SK-N-SH (cell line): ENCODE measurements at regions not wholly inside any gene's neighbourhood (a gene's known extent, or its start where the extent isn't known, plus 50 kb on each side); places are given as distances from the start of the nearest gene placed in this dataset.

Source experiments
- CTCF ChIA-PET: fragments of 300-600, 350-600 bp; formaldehyde crosslinking; extraction: SDS; loops from one replicate; lab custom pipeline; 2021; lab: Yijun Ruan, JAX
- POLR2A ChIA-PET: fragments of 350-600 bp; sonication (Branson Sonifier 250); formaldehyde crosslinking; extraction: SDS; loops from one replicate; lab custom pipeline; 2020; ENCODE audit warnings: antibody characterized with exemption, inconsistent platforms; lab: Yijun Ruan, JAX
- DNase-seq: peaks from one replicate; pipeline ENCODE4 v3.0.0; 2012
- H2AFZ ChIP-seq: fragments of 200-600 bp; sonication (generic); 2 replicates; pipeline ENCODE4 v1.8.1; 2016; ENCODE audit warnings: antibody characterized with exemption, mild to moderate bottlenecking, low read depth
- H3F3A ChIP-seq: fragments of 200-600 bp; sonication (generic); replicated peaks from 2 replicates; pipeline ENCODE3; 2016; ENCODE audit warnings: antibody characterized with exemption, mild to moderate bottlenecking; ENCODE audit not compliant: insufficient read depth
- H3K27ac ChIP-seq, 2 experiments: fragments of 200-500 bp in 1 of 2; fragments of 200-600 bp in 1 of 2; sonication (Bioruptor generic) in 1 of 2; sonication (generic), shearing (Covaris generic) in 1 of 2; 2 replicates each; pipeline versions ENCODE4 v1.5.1 to v1.6.1; 2014 to 2016; ENCODE audit warnings: low read depth in 2 of 2, inconsistent platforms in 1 of 2, low read length in 1 of 2, mild to moderate bottlenecking in 1 of 2, mixed read lengths in 1 of 2
- H3K27me3 ChIP-seq: fragments of 200-600 bp; sonication (generic), shearing (Covaris generic); 2 replicates; pipeline ENCODE4 v1.6.1; 2016; ENCODE audit warnings: mixed run types; ENCODE audit not compliant: insufficient read depth
- H3K36me3 ChIP-seq, 2 experiments: fragments of 200-500 bp in 1 of 2; fragments of 200-600 bp in 1 of 2; sonication (Bioruptor generic) in 1 of 2; sonication (generic) in 1 of 2; replicated peaks in 1 of 2; 2 replicates each; pipeline versions ENCODE3 to v1.5.1; 2014 to 2016; ENCODE audit warnings: low read length in 1 of 2, mild to moderate bottlenecking in 1 of 2; ENCODE audit not compliant: insufficient read depth in 2 of 2, control insufficient read depth in 1 of 2
- H3K4me1 ChIP-seq, 2 experiments: fragments of 200-500 bp in 1 of 2; fragments of 200-600 bp in 1 of 2; sonication (Bioruptor generic) in 1 of 2; sonication (generic), shearing (Covaris generic) in 1 of 2; 2 replicates each; pipeline versions ENCODE4 v1.5.1 to v1.6.1; 2014 to 2016; ENCODE audit warnings: low read depth in 1 of 2, low read length in 1 of 2, mixed run types in 1 of 2; ENCODE audit not compliant: insufficient read depth in 2 of 2, control insufficient read depth in 1 of 2
- H3K4me2 ChIP-seq: fragments of 200-600 bp; sonication (generic), shearing (Covaris generic); 2 replicates; pipeline ENCODE4 v1.6.1; 2017; ENCODE audit warnings: mixed run types
- H3K4me3 ChIP-seq, 2 experiments: fragments of 200-500 bp in 1 of 2; fragments of 200-600 bp in 1 of 2; sonication (Bioruptor generic) in 1 of 2; sonication (generic), shearing (Covaris generic) in 1 of 2; 2 replicates each; pipeline versions ENCODE4 v1.5.1 to v1.8.1; 2014 to 2016; ENCODE audit warnings: low read depth in 2 of 2, inconsistent platforms in 1 of 2, low read length in 1 of 2, mild to moderate bottlenecking in 1 of 2, mixed read lengths in 1 of 2, moderate library complexity in 1 of 2
- H3K79me2 ChIP-seq: fragments of 200-600 bp; sonication (generic); 2 replicates; pipeline ENCODE4 v1.8.1; 2017; ENCODE audit warnings: mild to moderate bottlenecking; ENCODE audit not compliant: insufficient read depth
- H3K9ac ChIP-seq: fragments of 200-600 bp; sonication (generic); 2 replicates; pipeline ENCODE4 v1.6.1; 2017; ENCODE audit warnings: mixed run types
- H3K9me2 ChIP-seq: fragments of 200-600 bp; sonication (generic); 2 replicates; pipeline ENCODE4 v1.6.1; 2017; ENCODE audit warnings: mixed run types
- H3K9me3 ChIP-seq: fragments of 200-600 bp; sonication (generic); 2 replicates; pipeline ENCODE4 v1.6.1; 2017; ENCODE audit warnings: mixed run types, mild to moderate bottlenecking, moderate library complexity
- H4K20me1 ChIP-seq: fragments of 200-600 bp; sonication (generic); 2 replicates; pipeline ENCODE4 v1.6.1; 2017; ENCODE audit warnings: mild to moderate bottlenecking, mixed run types; ENCODE audit not compliant: insufficient read depth
- ELF1 ChIP-seq: IDR thresholded peaks from 2 replicates; pipeline ENCODE4 v1.4.0; 2012
- EP300 ChIP-seq, 2 experiments: IDR thresholded peaks; 2 replicates each; pipeline versions ENCODE4 v1.4.0 to v1.6.1; 2012; ENCODE audit warnings: borderline replicate concordance in 1 of 2, low read depth in 1 of 2, low read length in 1 of 2
- FOSL2 ChIP-seq: IDR thresholded peaks from 2 replicates; pipeline ENCODE4 v1.4.0; 2012; ENCODE audit warnings: low read depth, mild to moderate bottlenecking, moderate library complexity, borderline replicate concordance
- GABPA ChIP-seq: IDR thresholded peaks from 2 replicates; pipeline ENCODE4 v1.4.0; 2012; ENCODE audit warnings: low read depth, mild to moderate bottlenecking
- GATA2 ChIP-seq: sonication (generic); formaldehyde crosslinking; IDR thresholded peaks from 2 replicates; pipeline ENCODE4 v1.5.0; 2020; ENCODE audit warnings: mild to moderate bottlenecking, missing genetic modification reagents
- JUND ChIP-seq: IDR thresholded peaks from 2 replicates; pipeline ENCODE4 v1.4.0; 2012
- MXI1 ChIP-seq: IDR thresholded peaks from 2 replicates; pipeline ENCODE4 v1.6.1; 2012; ENCODE audit warnings: mild to moderate bottlenecking, low read depth, low read length, improper control_type of control experiment
- NFIC ChIP-seq: IDR thresholded peaks from 2 replicates; pipeline ENCODE4 v1.4.0; 2012; ENCODE audit warnings: borderline replicate concordance
- POLR2AphosphoS5 ChIP-seq: IDR thresholded peaks from 2 replicates; pipeline ENCODE4 v1.6.1; 2012; ENCODE audit warnings: low read depth, low read length
- SMC3 ChIP-seq: IDR thresholded peaks from 2 replicates; pipeline ENCODE4 v1.6.1; 2012; ENCODE audit warnings: low read depth, low read length, improper control_type of control experiment
- YY1 ChIP-seq: IDR thresholded peaks from 2 replicates; pipeline ENCODE4 v1.4.0; 2012; ENCODE audit warnings: low read depth, mild to moderate bottlenecking
- WGBS: methylation state at CpG from one replicate; pipeline ENCODE4 v1.1.6; 2017; ENCODE audit warnings: low lambda C conversion rate; 5-methylcytosine and 5-hydroxymethylcytosine counted together
- TF ChIP-seq, protein P1 (sequence below): IDR thresholded peaks from 2 replicates; pipeline ENCODE4; 2012
- TF ChIP-seq, protein P2 (sequence below): fragments of 200-600 bp; sonication (generic); IDR thresholded peaks from 2 replicates; pipeline ENCODE4 v1.6.1; 2017; ENCODE audit warnings: antibody characterized with exemption, mild to moderate bottlenecking, moderate library complexity
- TF ChIP-seq, protein P3 (sequence below): IDR thresholded peaks from 2 replicates; pipeline ENCODE4 v1.6.1; 2012; ENCODE audit warnings: mild to moderate bottlenecking, low read depth, low read length, moderate library complexity
- TF ChIP-seq, protein P4 (sequence below): IDR thresholded peaks from 2 replicates; pipeline ENCODE4 v1.4.0; 2012; ENCODE audit warnings: low read depth, borderline replicate concordance
- TF ChIP-seq, protein P5 (sequence below): IDR thresholded peaks from 2 replicates; pipeline ENCODE4 v1.4.0; 2012; ENCODE audit warnings: low read depth, borderline replicate concordance
- TF ChIP-seq, protein P6 (sequence below): fragments of 150-350 bp; IDR thresholded peaks from 2 replicates; pipeline ENCODE4 v1.6.1; 2016; ENCODE audit warnings: mild to moderate bottlenecking, low read depth, low read length

DNA sequence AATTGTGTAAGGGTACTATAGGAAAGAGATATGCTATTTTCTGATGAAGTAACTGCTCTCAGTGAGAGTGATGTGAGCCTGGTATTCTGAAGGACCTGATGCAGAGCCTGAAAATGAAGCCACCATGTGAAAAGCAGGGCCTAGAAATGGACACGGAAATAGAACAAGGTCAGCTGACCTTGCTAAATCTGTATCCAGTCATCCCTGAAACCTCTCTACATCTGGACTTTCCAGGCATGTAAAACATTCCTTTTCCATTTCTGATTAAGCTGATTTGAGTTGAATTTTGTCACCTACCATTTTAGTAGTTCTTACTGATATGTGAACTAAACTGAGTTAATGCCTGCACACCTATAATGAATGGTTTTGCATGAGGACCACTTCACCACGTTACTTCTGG lies 72.4 kb upstream of the NEIL3 start:
- WGBS: 88% methylated on average over 2 of the region's 2 CpGs
- Histone ChIP-seq H3F3A (no peaks in the 10 kb centered on the region), H3K9me2 (no peaks in the 10 kb centered on the region), H3K27me3 (no peaks in the 10 kb centered on the region), H3K79me2 (no peaks in the 10 kb centered on the region), H4K20me1 (no peaks in the 10 kb centered on the region), H3K4me1 (no peaks in the 10 kb centered on the region; a peak in 1 of 4 replicates), H3K27ac (no peak overlapping the region), H2AFZ (no peak overlapping the region), H3K9ac (no peak overlapping the region), H3K36me3 (no peaks in the 10 kb centered on the region), H3K9me3 (no peaks in the 10 kb centered on the region), H3K4me2 (no peak overlapping the region), H3K4me3 (no peak overlapping the region)
- POLR2A ChIA-PET: no interaction called here
- no peak for DNase-seq
- TF ChIP-seq, protein P1, sequence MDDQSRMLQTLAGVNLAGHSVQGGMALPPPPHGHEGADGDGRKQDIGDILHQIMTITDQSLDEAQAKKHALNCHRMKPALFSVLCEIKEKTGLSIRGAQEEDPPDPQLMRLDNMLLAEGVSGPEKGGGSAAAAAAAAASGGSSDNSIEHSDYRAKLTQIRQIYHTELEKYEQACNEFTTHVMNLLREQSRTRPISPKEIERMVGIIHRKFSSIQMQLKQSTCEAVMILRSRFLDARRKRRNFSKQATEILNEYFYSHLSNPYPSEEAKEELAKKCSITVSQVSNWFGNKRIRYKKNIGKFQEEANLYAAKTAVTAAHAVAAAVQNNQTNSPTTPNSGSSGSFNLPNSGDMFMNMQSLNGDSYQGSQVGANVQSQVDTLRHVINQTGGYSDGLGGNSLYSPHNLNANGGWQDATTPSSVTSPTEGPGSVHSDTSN: no peak
- CTCF ChIA-PET: interaction anchor here (0.8 to 1.6 kb wide), 2 partner anchors 12 to 190 kb away, joined by 3 to 8 read pairs; no protein-coding TSS in a partner anchor

DNA sequence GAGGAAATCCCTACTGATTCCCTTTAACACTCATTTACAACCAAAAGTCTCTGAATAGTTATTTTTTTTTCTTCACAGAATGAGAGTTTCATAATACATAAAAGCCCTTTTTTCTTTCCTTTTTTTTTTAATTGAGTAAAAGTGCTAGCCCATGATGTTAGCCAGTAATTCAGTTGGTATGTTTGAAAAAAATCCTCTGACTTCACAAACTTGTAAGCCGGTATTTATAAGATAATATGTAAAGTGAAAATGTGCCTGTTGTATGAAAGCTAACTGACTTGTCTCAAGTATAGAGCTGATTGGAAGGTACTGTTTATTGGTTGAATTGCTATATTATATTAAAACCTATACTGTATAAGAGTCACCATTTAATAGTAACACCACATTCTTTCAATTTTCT lies 70.2 kb upstream of the NEIL3 start:
- no peaks in the 10 kb centered on the region for H4K20me1 ChIP-seq
- CTCF ChIA-PET: interaction anchor here (2.0 to 3.8 kb wide), 2 partner anchors 10 to 192 kb away, joined by 7 to 21 read pairs; no protein-coding TSS in a partner anchor
- no peaks in the 10 kb centered on the region for H3K9me3 ChIP-seq
- no peak for TF ChIP-seq MXI1
- no peak for TF ChIP-seq EP300 (IDR thresholded peaks at IDR 0.05; ENCODE audit: borderline replicate concordance in 1 of 2, low read depth in 1 of 2, low read length in 1 of 2)
- no peak for TF ChIP-seq ELF1
- TF ChIP-seq, protein P2, sequence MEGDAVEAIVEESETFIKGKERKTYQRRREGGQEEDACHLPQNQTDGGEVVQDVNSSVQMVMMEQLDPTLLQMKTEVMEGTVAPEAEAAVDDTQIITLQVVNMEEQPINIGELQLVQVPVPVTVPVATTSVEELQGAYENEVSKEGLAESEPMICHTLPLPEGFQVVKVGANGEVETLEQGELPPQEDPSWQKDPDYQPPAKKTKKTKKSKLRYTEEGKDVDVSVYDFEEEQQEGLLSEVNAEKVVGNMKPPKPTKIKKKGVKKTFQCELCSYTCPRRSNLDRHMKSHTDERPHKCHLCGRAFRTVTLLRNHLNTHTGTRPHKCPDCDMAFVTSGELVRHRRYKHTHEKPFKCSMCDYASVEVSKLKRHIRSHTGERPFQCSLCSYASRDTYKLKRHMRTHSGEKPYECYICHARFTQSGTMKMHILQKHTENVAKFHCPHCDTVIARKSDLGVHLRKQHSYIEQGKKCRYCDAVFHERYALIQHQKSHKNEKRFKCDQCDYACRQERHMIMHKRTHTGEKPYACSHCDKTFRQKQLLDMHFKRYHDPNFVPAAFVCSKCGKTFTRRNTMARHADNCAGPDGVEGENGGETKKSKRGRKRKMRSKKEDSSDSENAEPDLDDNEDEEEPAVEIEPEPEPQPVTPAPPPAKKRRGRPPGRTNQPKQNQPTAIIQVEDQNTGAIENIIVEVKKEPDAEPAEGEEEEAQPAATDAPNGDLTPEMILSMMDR: no peak
- TF ChIP-seq GABPA: no peak
- TF ChIP-seq JUND: no peak
- TF ChIP-seq, protein P3, sequence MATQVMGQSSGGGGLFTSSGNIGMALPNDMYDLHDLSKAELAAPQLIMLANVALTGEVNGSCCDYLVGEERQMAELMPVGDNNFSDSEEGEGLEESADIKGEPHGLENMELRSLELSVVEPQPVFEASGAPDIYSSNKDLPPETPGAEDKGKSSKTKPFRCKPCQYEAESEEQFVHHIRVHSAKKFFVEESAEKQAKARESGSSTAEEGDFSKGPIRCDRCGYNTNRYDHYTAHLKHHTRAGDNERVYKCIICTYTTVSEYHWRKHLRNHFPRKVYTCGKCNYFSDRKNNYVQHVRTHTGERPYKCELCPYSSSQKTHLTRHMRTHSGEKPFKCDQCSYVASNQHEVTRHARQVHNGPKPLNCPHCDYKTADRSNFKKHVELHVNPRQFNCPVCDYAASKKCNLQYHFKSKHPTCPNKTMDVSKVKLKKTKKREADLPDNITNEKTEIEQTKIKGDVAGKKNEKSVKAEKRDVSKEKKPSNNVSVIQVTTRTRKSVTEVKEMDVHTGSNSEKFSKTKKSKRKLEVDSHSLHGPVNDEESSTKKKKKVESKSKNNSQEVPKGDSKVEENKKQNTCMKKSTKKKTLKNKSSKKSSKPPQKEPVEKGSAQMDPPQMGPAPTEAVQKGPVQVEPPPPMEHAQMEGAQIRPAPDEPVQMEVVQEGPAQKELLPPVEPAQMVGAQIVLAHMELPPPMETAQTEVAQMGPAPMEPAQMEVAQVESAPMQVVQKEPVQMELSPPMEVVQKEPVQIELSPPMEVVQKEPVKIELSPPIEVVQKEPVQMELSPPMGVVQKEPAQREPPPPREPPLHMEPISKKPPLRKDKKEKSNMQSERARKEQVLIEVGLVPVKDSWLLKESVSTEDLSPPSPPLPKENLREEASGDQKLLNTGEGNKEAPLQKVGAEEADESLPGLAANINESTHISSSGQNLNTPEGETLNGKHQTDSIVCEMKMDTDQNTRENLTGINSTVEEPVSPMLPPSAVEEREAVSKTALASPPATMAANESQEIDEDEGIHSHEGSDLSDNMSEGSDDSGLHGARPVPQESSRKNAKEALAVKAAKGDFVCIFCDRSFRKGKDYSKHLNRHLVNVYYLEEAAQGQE: no peak
- TF ChIP-seq SMC3: no peak
- TF ChIP-seq, protein P4, sequence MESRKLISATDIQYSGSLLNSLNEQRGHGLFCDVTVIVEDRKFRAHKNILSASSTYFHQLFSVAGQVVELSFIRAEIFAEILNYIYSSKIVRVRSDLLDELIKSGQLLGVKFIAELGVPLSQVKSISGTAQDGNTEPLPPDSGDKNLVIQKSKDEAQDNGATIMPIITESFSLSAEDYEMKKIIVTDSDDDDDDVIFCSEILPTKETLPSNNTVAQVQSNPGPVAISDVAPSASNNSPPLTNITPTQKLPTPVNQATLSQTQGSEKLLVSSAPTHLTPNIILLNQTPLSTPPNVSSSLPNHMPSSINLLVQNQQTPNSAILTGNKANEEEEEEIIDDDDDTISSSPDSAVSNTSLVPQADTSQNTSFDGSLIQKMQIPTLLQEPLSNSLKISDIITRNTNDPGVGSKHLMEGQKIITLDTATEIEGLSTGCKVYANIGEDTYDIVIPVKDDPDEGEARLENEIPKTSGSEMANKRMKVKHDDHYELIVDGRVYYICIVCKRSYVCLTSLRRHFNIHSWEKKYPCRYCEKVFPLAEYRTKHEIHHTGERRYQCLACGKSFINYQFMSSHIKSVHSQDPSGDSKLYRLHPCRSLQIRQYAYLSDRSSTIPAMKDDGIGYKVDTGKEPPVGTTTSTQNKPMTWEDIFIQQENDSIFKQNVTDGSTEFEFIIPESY: no peak
- TF ChIP-seq, protein P5, sequence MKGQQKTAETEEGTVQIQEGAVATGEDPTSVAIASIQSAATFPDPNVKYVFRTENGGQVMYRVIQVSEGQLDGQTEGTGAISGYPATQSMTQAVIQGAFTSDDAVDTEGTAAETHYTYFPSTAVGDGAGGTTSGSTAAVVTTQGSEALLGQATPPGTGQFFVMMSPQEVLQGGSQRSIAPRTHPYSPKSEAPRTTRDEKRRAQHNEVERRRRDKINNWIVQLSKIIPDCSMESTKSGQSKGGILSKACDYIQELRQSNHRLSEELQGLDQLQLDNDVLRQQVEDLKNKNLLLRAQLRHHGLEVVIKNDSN: no peak
- no peak for TF ChIP-seq POLR2AphosphoS5
- TF ChIP-seq, protein P6, sequence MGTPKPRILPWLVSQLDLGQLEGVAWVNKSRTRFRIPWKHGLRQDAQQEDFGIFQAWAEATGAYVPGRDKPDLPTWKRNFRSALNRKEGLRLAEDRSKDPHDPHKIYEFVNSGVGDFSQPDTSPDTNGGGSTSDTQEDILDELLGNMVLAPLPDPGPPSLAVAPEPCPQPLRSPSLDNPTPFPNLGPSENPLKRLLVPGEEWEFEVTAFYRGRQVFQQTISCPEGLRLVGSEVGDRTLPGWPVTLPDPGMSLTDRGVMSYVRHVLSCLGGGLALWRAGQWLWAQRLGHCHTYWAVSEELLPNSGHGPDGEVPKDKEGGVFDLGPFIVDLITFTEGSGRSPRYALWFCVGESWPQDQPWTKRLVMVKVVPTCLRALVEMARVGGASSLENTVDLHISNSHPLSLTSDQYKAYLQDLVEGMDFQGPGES: no peak
- TF ChIP-seq YY1: no peak
- no peak for TF ChIP-seq NFIC
- no peak for TF ChIP-seq FOSL2
- TF ChIP-seq GATA2 (CRISPR knock-in tag): no peak

More for the DNA sequence above, 70.2 kb upstream of the NEIL3 start:
- Histone ChIP-seq H3K27ac (no peak overlapping the region), H3K4me3 (no peak overlapping the region), H3F3A (no peaks in the 10 kb centered on the region), H3K4me2 (no peak overlapping the region), H3K79me2 (no peaks in the 10 kb centered on the region; the same call in 1 of the 2 replicates), H3K27me3 (no peaks in the 10 kb centered on the region), H3K36me3 (no peaks in the 10 kb centered on the region), H3K9me2 (no peaks in the 10 kb centered on the region), H3K9ac (no peak overlapping the region), H2AFZ (no peak overlapping the region), H3K4me1 (no peaks in the 10 kb centered on the region; a peak in 1 of 4 replicates)
- no peak for DNase-seq
- WGBS: 83% methylated on average over 1 of the region's 1 CpG
- POLR2A ChIA-PET: no interaction called here
